ENCODE measurements at regions not wholly inside any gene's neighbourhood (a gene's known extent, or its start where the extent isn't known, plus 50 kb on each side); places are given as distances from the start of the nearest gene placed in this dataset.
"Not testable (repeated sequence)": the region's sequence is repeated elsewhere in the genome, so short reads cannot be mapped to it uniquely, and the experiment has no call there.

DNA sequence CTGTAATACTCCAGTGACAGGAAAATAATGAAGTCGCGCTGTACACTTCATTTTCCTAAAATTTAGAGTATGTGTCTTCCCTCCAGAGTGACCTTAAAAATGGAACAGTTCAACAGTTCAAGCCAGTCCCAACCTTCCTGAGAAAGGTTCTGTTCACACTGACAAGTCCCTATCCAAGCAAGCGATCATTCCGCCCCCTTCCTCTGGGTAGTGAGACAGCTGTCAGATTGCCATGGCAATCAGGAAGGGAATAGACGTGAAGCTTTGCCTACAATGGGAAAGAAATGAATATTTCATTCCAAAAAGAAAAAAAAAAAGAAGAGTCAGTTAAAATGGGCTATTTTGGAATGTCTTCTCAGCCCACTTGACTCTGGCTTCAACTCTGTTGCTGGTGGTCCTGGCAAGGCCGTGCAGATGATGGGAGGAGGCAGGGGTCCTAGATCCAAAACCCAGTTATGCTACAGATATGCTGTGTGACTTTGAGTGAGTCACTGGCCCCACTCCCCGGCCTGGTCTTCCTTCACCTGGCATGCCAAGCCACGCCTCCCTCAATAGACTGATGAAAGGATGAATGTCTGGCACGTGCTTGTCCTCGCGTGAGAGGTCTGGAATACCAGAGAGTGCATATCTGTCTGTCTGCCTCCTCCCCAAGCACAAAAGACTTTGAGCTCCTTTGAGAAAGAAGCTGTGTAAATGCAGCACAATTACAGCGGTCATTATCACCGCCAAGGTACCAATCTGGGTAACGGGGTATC, 165.8 kb upstream of the WWC1 start:
- H3K9me3 ChIP-seq (ENCODE audit: low read length), result peaks cover 3% of the 10 kb centered on the region
- peaks cover 21% of the 10 kb centered on the region for H3K4me1 ChIP-seq (ENCODE audit: insufficient read depth, low read length)
- no peak overlapping the region for H2AFZ ChIP-seq (ENCODE audit: low read depth, low read length)
- no peaks in the 10 kb centered on the region for H3K27me3 ChIP-seq (ENCODE audit: insufficient read depth, low read length)
- peaks cover 28% of the 10 kb centered on the region for H3K36me3 ChIP-seq (ENCODE audit: insufficient read depth, low read length)
- no peak overlapping the region for H3K4me3 ChIP-seq (ENCODE audit: low read length)

DNA sequence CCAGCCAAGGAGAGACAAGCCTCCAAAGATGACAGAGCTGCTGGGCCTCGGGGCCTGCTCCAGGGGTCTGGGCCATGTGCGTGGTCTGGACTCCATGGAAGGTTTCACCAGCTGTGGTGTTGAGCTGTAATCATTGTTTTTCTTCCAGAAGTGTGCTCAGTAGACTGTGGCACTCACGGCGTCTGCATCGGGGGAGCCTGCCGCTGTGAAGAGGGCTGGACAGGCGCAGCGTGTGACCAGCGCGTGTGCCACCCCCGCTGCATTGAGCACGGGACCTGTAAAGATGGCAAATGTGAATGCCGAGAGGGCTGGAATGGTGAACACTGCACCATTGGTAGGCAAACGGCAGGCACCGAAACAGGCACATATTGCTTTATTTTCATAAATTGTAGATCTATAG, 164.8 kb upstream of the WWC1 start:
- Histone ChIP-seq H3K36me3 (ENCODE audit: insufficient read depth, low read length) (peaks cover 28% of the 10 kb centered on the region), H2AFZ (ENCODE audit: low read depth, low read length) (no peak overlapping the region), H3K4me3 (ENCODE audit: low read length) (no peak overlapping the region), H3K27me3 (ENCODE audit: insufficient read depth, low read length) (no peaks in the 10 kb centered on the region), H3K4me1 (ENCODE audit: insufficient read depth, low read length) (peaks cover 28% of the 10 kb centered on the region), H3K9me3 (ENCODE audit: low read length) (peaks cover 3% of the 10 kb centered on the region)

- peaks cover 28% of the 10 kb centered on the region for H3K36me3 ChIP-seq (ENCODE audit: insufficient read depth, low read length)
- peaks cover 41% of the 10 kb centered on the region for H3K4me1 ChIP-seq (ENCODE audit: insufficient read depth, low read length)
- peaks cover 3% of the 10 kb centered on the region for H3K9me3 ChIP-seq (ENCODE audit: low read length)
- no peak overlapping the region for H3K4me3 ChIP-seq (ENCODE audit: low read length)
- no peak overlapping the region for H2AFZ ChIP-seq (ENCODE audit: low read depth, low read length)
- H3K27me3 ChIP-seq (ENCODE audit: insufficient read depth, low read length), result no peaks in the 10 kb centered on the region
Measured at GRCh38 chr5:168128111-168128510, 163.3 kb upstream of the WWC1 start.

DNA sequence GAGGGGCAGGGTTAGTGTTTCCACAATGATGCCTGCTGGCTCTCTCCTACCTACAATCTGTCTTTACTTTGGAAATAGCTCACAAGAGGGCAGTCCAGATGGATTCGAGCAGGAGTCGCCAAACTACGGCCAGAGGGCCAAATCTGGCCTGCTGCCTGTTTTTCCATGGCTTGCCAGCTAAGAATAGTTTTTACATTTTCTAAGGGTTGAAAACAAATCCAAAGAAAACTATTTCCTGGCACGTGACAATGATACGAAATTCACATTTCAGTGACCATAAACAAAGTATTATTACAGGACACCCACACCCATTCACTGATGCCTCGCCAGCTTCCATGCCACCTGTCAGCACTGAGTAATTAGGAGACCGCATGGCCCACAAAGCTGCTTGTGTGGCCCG, 162.9 kb upstream of the WWC1 start:
- no peaks in the 10 kb centered on the region for H3K27me3 ChIP-seq (ENCODE audit: insufficient read depth, low read length)
- H3K36me3 ChIP-seq (ENCODE audit: insufficient read depth, low read length), result peaks cover 28% of the 10 kb centered on the region
- peaks cover 3% of the 10 kb centered on the region for H3K9me3 ChIP-seq (ENCODE audit: low read length)
- peaks cover 41% of the 10 kb centered on the region for H3K4me1 ChIP-seq (ENCODE audit: insufficient read depth, low read length)
- no peak overlapping the region for H3K4me3 ChIP-seq (ENCODE audit: low read length)
- no peak overlapping the region for H2AFZ ChIP-seq (ENCODE audit: low read depth, low read length)

DNA sequence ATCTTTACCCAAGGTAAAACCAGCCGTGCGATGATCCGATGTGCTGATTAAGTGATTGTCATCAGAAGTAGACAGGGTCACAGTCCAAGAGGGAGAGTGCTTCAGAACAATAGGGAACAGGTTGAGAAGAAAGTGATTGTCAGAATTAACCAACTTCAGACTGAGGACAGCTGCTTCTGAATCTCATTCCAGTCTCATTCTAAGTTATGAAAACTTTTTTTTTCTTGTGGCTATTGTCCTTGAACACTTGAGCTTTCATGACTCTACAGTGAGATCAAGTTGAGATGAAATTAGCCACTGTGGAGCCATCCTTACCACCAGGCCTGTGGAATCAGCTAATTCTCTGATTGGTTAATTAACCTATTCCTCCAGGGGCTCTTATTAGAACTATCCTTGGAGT, 159.9 kb upstream of the WWC1 start:
- H3K9me3 ChIP-seq (ENCODE audit: low read length), result no peaks in the 10 kb centered on the region
- no peak overlapping the region for H3K4me3 ChIP-seq (ENCODE audit: low read length)
- no peak overlapping the region for H2AFZ ChIP-seq (ENCODE audit: low read depth, low read length)
- H3K4me1 ChIP-seq (ENCODE audit: insufficient read depth, low read length), result peaks cover 41% of the 10 kb centered on the region
- no peaks in the 10 kb centered on the region for H3K27me3 ChIP-seq (ENCODE audit: insufficient read depth, low read length)
- H3K36me3 ChIP-seq (ENCODE audit: insufficient read depth, low read length), result peaks cover 9% of the 10 kb centered on the region

DNA sequence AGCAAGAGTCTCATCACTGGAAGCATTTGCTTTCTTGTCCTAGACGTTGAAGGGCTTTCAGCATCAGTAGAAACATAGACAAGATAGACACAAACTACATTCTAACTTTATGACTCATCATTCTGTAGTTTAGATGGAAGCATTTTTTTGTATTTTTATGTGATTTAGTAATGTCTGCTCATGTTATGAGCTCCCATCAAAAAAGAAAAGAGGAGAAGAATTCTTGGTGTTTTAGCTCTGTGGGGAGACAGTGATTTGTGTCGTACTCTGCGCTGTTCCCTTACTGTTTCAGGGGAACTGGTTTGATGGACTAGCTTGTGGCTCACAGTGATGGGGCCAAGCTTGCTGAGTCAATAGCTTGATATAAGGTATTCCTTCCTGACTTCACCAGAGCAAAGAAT, 159.2 kb upstream of the WWC1 start:
- Histone ChIP-seq H3K9me3 (ENCODE audit: low read length) (no peaks in the 10 kb centered on the region), H3K27me3 (ENCODE audit: insufficient read depth, low read length) (no peaks in the 10 kb centered on the region), H3K4me3 (ENCODE audit: low read length) (no peak overlapping the region), H2AFZ (ENCODE audit: low read depth, low read length) (no peak overlapping the region), H3K36me3 (ENCODE audit: insufficient read depth, low read length) (peaks cover 3% of the 10 kb centered on the region), H3K4me1 (ENCODE audit: insufficient read depth, low read length) (peaks cover 41% of the 10 kb centered on the region)

DNA sequence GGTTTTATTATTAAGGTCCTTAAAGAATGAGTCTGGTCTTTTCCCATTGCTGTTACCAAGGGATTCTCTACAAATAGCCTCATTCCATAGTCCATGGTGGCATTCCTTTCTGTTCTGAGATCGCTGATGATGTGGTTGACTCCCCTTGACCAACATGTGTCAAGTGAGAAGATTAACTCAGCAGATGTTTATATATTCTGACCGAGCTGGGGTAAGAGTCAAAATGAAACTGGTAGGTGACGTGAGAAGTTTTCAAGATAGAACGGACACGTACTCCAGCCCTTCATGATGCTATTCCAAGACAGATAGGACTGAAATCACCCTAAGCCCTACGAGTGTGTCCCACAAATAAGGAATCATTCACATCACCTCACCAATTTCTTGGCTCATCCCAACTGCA, 155.5 kb upstream of the WWC1 start:
- Histone ChIP-seq H3K36me3 (ENCODE audit: insufficient read depth, low read length) (no peaks in the 10 kb centered on the region), H2AFZ (ENCODE audit: low read depth, low read length) (no peak overlapping the region), H3K27me3 (ENCODE audit: insufficient read depth, low read length) (no peaks in the 10 kb centered on the region)

DNA sequence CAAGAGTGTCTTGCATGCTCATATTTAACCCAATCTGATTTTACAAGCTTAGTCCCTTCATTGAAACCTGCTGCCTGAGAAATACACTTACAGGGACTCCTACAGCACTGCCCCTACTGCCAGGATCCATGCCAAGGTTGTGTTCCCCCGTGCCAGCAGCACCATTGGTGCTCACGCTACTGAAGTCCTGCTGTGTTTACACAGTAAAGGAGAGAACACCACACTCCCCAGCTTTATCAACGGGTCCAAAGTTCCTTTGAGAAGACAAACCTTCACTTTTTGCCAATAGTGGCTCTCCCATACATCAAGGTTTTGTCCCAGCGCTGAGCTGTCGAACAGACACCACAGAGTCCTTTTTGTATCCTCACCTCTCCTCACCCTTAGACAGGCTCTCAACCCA, 155.1 kb upstream of the WWC1 start:
- H3K27me3 ChIP-seq (ENCODE audit: insufficient read depth, low read length), result no peaks in the 10 kb centered on the region

More for the DNA sequence above, 155.5 kb upstream of the WWC1 start:
- no peaks in the 10 kb centered on the region for H3K9me3 ChIP-seq (ENCODE audit: low read length)
- peaks cover 19% of the 10 kb centered on the region for H3K4me1 ChIP-seq (ENCODE audit: insufficient read depth, low read length)
- H3K4me3 ChIP-seq (ENCODE audit: low read length), result no peak overlapping the region

DNA sequence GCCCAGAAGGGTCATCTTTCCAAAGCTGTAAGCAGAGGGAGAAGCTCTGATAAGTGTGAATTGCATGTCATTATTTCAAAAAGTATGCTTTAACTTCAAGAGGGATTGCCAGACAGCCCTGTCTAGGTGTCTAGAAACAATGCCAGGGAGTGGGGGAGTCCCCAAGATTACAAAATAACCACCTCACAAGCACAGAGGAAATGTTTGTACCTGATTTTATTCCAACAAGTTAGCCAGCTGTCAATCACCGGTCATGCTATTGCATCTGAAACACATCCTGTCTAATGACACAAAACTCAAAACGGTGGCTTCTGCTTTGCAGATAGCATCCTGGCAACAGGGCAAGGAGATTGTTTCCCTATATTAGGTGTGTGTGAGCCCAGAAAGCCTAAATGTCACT, 154.2 kb upstream of the WWC1 start:
- Histone ChIP-seq H2AFZ (ENCODE audit: low read depth, low read length) (no peak overlapping the region), H3K4me1 (ENCODE audit: insufficient read depth, low read length) (peaks cover 6% of the 10 kb centered on the region), H3K9me3 (ENCODE audit: low read length) (no peaks in the 10 kb centered on the region), H3K27me3 (ENCODE audit: insufficient read depth, low read length) (no peaks in the 10 kb centered on the region), H3K36me3 (ENCODE audit: insufficient read depth, low read length) (no peaks in the 10 kb centered on the region), H3K4me3 (ENCODE audit: low read length) (no peak overlapping the region)

More for the DNA sequence above, 155.1 kb upstream of the WWC1 start:
- no peak overlapping the region for H2AFZ ChIP-seq (ENCODE audit: low read depth, low read length)
- no peak overlapping the region for H3K4me3 ChIP-seq (ENCODE audit: low read length)
- peaks cover 15% of the 10 kb centered on the region for H3K4me1 ChIP-seq (ENCODE audit: insufficient read depth, low read length)
- H3K9me3 ChIP-seq (ENCODE audit: low read length), result no peaks in the 10 kb centered on the region
- H3K36me3 ChIP-seq (ENCODE audit: insufficient read depth, low read length), result no peaks in the 10 kb centered on the region

DNA sequence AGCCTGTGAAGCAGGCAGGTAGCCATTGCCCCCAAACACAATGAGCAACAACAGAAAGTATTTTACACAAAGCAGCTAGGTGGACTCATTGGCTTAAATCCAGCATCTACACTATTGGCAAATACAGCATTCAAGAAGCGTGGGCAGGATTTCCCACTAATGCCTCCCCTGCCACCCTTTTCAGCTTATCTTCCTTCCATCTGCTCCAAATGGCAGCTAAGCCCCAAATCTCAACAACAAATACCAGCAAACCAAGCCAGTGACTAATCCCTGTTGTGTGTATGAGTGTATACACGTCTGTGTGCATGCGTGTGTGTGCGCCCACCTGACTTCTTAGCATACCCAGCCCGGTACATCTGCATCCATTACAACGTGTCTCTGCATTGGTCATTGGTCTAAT, 151.2 kb upstream of the WWC1 start:
- Histone ChIP-seq H2AFZ (ENCODE audit: low read depth, low read length) (no peak overlapping the region), H3K9me3 (ENCODE audit: low read length) (no peaks in the 10 kb centered on the region), H3K27me3 (ENCODE audit: insufficient read depth, low read length) (no peaks in the 10 kb centered on the region), H3K36me3 (ENCODE audit: insufficient read depth, low read length) (no peaks in the 10 kb centered on the region), H3K4me3 (ENCODE audit: low read length) (no peak overlapping the region), H3K4me1 (ENCODE audit: insufficient read depth, low read length) (no peaks in the 10 kb centered on the region)

GRCh38 chr5:168142402-168142801, 149.0 kb upstream of the WWC1 start:
- peaks cover 4% of the 10 kb centered on the region for H3K4me1 ChIP-seq (ENCODE audit: insufficient read depth, low read length)
- no peaks in the 10 kb centered on the region for H3K9me3 ChIP-seq (ENCODE audit: low read length)
- H3K4me3 ChIP-seq (ENCODE audit: low read length), result no peak overlapping the region
- H3K27me3 ChIP-seq (ENCODE audit: insufficient read depth, low read length), result no peaks in the 10 kb centered on the region
- H2AFZ ChIP-seq (ENCODE audit: low read depth, low read length), result no peak overlapping the region
- H3K36me3 ChIP-seq (ENCODE audit: insufficient read depth, low read length), result no peaks in the 10 kb centered on the region

DNA sequence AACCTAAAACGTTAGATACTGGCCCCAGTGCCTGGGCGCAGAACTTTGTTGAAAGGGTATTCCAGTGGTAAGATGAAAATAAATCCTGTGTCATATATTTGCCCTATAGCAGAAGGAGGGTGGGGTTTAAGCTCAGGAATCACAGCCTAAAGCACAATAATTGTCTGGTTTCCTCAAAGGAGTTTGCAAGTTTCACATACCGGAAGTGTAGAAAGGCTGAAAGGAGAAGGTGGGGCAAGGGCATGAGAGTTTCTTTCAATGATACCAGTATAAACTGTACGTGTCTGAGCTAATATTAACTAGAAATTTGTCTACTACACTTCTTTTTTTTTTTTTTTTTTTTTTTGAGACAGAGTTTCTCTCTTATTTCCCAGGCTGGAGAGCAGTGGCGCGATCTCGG, 147.9 kb upstream of the WWC1 start:
- peaks cover 15% of the 10 kb centered on the region for H3K4me1 ChIP-seq (ENCODE audit: insufficient read depth, low read length)
- H3K36me3 ChIP-seq (ENCODE audit: insufficient read depth, low read length); H3K4me3 ChIP-seq (ENCODE audit: low read length): not testable (repeated sequence)

DNA sequence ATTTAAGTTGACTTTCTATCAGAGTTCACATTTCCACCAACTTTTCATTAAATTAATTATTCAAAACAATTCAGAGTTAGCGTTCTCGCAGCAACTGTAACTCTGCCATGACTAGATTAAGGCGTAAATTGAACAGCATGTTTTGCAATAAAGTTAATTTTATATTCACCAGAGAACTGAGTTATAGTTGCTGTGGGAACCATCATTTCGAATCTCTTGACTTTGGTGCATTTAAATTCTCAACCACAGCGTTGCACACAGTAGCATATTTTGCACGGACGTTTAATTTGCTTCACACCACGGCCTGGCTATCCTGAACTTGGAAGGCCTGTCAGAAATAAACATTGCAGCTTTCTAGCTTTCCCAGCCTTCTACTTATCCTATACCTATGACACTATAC, 144.3 kb upstream of the WWC1 start:
- Histone ChIP-seq H2AFZ (ENCODE audit: low read depth, low read length) (no peak overlapping the region), H3K4me1 (ENCODE audit: insufficient read depth, low read length) (peaks cover 19% of the 10 kb centered on the region), H3K4me3 (ENCODE audit: low read length) (no peak overlapping the region), H3K27me3 (ENCODE audit: insufficient read depth, low read length) (no peaks in the 10 kb centered on the region), H3K9me3 (ENCODE audit: low read length) (no peaks in the 10 kb centered on the region), H3K36me3 (ENCODE audit: insufficient read depth, low read length) (no peaks in the 10 kb centered on the region)

More for the DNA sequence above, 147.9 kb upstream of the WWC1 start:
- H3K27me3 ChIP-seq (ENCODE audit: insufficient read depth, low read length); H3K9me3 ChIP-seq (ENCODE audit: low read length); H2AFZ ChIP-seq (ENCODE audit: low read depth, low read length): not testable (repeated sequence)

Measured in neuron (in vitro differentiated cells).